ENCODE measurements at regions not wholly inside any gene's neighbourhood (a gene's known extent, or its start where the extent isn't known, plus 50 kb on each side); places are given as distances from the start of the nearest gene placed in this dataset.

DNA sequence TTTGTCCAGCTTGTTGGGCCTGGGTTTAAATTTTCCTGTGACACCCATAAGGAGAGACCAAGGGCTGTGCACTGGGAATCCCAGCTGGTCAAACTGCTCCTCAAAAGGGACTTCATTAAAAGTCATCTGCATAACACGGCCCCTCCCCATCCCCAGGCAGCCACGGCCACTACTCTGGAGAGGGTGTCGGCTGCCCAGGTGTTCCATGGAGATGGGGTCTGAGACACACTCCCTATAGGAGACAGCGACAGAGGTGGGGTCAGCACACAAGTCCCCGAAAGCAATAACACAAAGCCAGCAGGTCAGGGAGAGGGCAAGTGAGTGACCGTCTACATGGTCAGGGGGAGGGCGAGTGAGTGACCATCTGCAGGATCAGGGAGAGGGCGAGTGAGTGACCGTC, 75.6 kb upstream of the BCL11B start:
- no peak for TF ChIP-seq CTCF (IDR thresholded peaks at IDR 0.05; ENCODE audit: borderline replicate concordance, control extremely low read depth, extremely low read depth, insufficient read depth, missing control alignments)
- in situ Hi-C loops (cut with MboI; ENCODE audit: low sequenced_read_pairs, unreplicated experiment) = no loop called here
- DNase-seq (ENCODE audit: low spot score) = no peak

GRCh38 chr14:99346470-99347080, 74.6 kb upstream of the BCL11B start:
- no peak for DNase-seq (ENCODE audit: low spot score)
- TF ChIP-seq CTCF (IDR thresholded peaks at IDR 0.05; ENCODE audit: borderline replicate concordance, control extremely low read depth, extremely low read depth, insufficient read depth, missing control alignments) = no peak
- in situ Hi-C loops (cut with MboI; ENCODE audit: low sequenced_read_pairs, unreplicated experiment) = no loop called here

DNA sequence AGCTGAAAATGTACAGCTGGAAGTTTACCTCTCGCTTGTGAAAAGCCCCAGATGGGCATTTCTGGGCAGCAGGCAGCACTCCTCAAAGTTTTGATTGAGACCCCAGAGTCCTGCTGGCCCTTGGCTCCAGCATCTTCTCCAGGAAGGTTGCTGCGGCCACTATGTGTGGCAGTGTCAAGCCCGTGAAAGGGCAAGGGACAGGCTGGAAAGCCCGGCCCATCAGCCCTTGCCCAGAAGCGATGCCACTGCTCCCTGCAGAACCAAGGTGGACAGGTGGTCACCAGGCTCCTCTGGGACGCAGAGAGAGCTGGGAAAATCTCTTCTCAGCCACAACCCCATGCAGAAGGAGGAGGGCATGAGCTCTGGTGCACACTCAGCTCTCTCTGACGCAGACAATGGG, 73.5 kb upstream of the BCL11B start:
- in situ Hi-C loops (cut with MboI; ENCODE audit: low sequenced_read_pairs, unreplicated experiment) = no loop called here
- DNase-seq (ENCODE audit: low spot score) = no peak
- no peak for TF ChIP-seq CTCF (IDR thresholded peaks at IDR 0.05; ENCODE audit: borderline replicate concordance, control extremely low read depth, extremely low read depth, insufficient read depth, missing control alignments)

DNA sequence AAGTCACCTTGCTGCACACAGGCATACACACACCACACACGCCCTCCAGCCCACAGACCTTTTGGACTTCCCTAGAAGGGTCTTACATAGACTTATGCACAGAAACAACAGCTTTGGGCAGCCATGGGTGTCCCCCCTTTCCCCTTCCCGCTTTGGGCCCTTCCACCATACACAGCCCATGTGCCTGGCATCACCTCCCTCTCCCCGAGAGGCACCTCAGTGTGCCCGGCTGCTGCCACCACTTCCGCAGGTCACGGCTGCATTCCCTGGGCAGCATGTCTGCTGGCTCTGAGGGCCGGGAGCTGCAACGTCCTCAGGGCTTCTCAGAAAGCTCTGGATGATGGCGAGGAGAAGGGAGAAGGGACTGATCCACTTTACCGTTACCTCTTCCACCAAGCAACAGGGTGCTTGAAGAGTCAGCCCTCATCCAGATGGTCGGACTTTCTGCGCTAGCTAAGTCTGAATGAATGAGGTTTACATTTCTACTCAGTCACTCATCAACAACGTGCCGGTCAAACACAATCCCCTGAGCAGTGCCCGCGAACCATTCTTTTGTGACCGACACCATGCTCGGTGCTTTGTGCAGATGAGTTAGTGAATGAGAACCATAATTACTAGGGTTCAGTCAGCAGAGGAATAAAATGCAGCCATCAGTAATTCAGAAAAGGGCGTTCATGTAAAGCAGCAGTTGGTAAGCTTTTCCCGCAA, 72.2 kb upstream of the BCL11B start:
- TF ChIP-seq CTCF (IDR thresholded peaks at IDR 0.05; ENCODE audit: borderline replicate concordance, control extremely low read depth, extremely low read depth, insufficient read depth, missing control alignments) = no peak
- in situ Hi-C loops (cut with MboI; ENCODE audit: low sequenced_read_pairs, unreplicated experiment) = no loop called here
- DNase-seq (ENCODE audit: low spot score) = no peak

GRCh38 chr14:99342906-99343305, 70.9 kb upstream of the BCL11B start:
- in situ Hi-C loops (cut with MboI; ENCODE audit: low sequenced_read_pairs, unreplicated experiment) = no loop called here
- TF ChIP-seq CTCF (IDR thresholded peaks at IDR 0.05; ENCODE audit: borderline replicate concordance, control extremely low read depth, extremely low read depth, insufficient read depth, missing control alignments) = no peak
- no peak for DNase-seq (ENCODE audit: low spot score)

DNA sequence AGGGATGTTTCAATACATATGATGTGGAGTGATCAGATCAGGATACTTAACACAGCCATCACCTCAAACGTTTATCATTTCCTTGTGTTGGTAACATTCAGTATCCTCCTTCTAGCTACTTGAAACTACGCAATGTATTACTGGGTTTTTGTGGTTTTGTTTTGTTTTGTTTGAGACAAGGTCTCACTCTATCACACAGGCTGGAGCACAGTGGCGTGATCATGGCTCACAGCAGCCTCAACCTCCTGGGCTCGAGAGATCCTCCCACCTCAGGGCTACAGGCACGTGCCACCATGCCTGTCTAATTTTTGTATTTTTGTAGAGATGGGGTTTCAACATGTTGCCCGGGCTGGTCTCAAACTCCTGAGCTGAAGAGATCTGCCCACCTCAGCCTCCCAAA, 70.2 kb upstream of the BCL11B start:
- in situ Hi-C loops (cut with MboI; ENCODE audit: low sequenced_read_pairs, unreplicated experiment) = no loop called here

More for the DNA sequence above, 70.2 kb upstream of the BCL11B start:
- TF ChIP-seq CTCF (IDR thresholded peaks at IDR 0.05; ENCODE audit: borderline replicate concordance, control extremely low read depth, extremely low read depth, insufficient read depth, missing control alignments) = no peak
- no peak for DNase-seq (ENCODE audit: low spot score)
